Mesenchymal stem cell (in vitro differentiated cells and primary cell): ENCODE measurements at regions not wholly inside any gene's neighbourhood (a gene's known extent, or its start where the extent isn't known, plus 50 kb on each side); places are given as distances from the start of the nearest gene placed in this dataset.

ENCODE experiments used
- DNase-seq: peaks from one replicate; pipeline ENCODE4 v3.0.0-alpha.2; 2013
- H2AFZ ChIP-seq: one replicate; pipeline ENCODE4 v1.6.1; 2013; ENCODE audit warnings: low read depth, mild to moderate bottlenecking, control low read depth, inconsistent platforms, low read length, moderate library complexity
- H2AK5ac ChIP-seq: 2 replicates; pipeline ENCODE4 v1.6.1; 2013; ENCODE audit warnings: low read length, moderate library complexity, mild to moderate bottlenecking, inconsistent platforms; ENCODE audit not compliant: severe bottlenecking
- H2BK120ac ChIP-seq: one replicate; pipeline ENCODE4 v1.6.1; 2013; ENCODE audit warnings: low read depth, mild to moderate bottlenecking, inconsistent platforms, low read length, moderate library complexity
- H2BK12ac ChIP-seq, 2 experiments: one replicate each; pipeline ENCODE4 v1.6.1; 2013; ENCODE audit warnings: inconsistent platforms in 2 of 2, low read length in 2 of 2, mild to moderate bottlenecking in 2 of 2, moderate library complexity in 2 of 2, control low read depth in 1 of 2
- H2BK15ac ChIP-seq: one replicate; pipeline ENCODE4 v1.6.1; 2013; ENCODE audit warnings: mild to moderate bottlenecking, low read depth, inconsistent platforms; ENCODE audit not compliant: poor library complexity, severe bottlenecking
- H2BK5ac ChIP-seq: 2 replicates; pipeline ENCODE4 v1.6.1; 2013; ENCODE audit warnings: low read depth, mild to moderate bottlenecking, low read length, control low read depth, inconsistent platforms; ENCODE audit not compliant: poor library complexity, severe bottlenecking
- H3K14ac ChIP-seq, 2 experiments: one replicate each; pipeline ENCODE4 v1.6.1; 2013; ENCODE audit warnings: inconsistent platforms in 2 of 2, low read length in 2 of 2, control low read depth in 1 of 2, mild to moderate bottlenecking in 1 of 2, moderate library complexity in 1 of 2
- H3K18ac ChIP-seq, 2 experiments: one replicate each; pipeline ENCODE4 v1.6.1; 2013; ENCODE audit warnings: inconsistent platforms in 2 of 2, low read length in 2 of 2, control low read depth in 1 of 2, low read depth in 1 of 2, mild to moderate bottlenecking in 1 of 2
- H3K23ac ChIP-seq, 2 experiments: one replicate each; pipeline ENCODE4 v1.6.1; 2013; ENCODE audit warnings: inconsistent platforms in 2 of 2, low read length in 2 of 2, mild to moderate bottlenecking in 2 of 2, moderate library complexity in 2 of 2, control low read depth in 1 of 2
- H3K27ac ChIP-seq: 2 replicates; pipeline ENCODE4 v1.5.1; 2013; ENCODE audit warnings: mild to moderate bottlenecking, moderate library complexity, low read length, control low read depth, inconsistent platforms; ENCODE audit not compliant: poor library complexity, severe bottlenecking
- H3K27me3 ChIP-seq, 2 experiments: 2 replicates each; pipeline versions ENCODE4 v1.6.1 to v1.7.0; 2013; ENCODE audit warnings: low read length in 2 of 2, mild to moderate bottlenecking in 2 of 2, moderate library complexity in 2 of 2, control low read depth in 1 of 2, inconsistent platforms in 1 of 2; ENCODE audit not compliant: control insufficient read depth in 1 of 2, insufficient read depth in 1 of 2
- H3K36me3 ChIP-seq, 2 experiments: 2 replicates each; pipeline versions ENCODE4 v1.6.1 to v1.7.0; 2013; ENCODE audit warnings: low read length in 2 of 2, control low read depth in 1 of 2, inconsistent platforms in 1 of 2, low read depth in 1 of 2, mild to moderate bottlenecking in 1 of 2; ENCODE audit not compliant: insufficient read depth in 2 of 2, control insufficient read depth in 1 of 2
- H3K4ac ChIP-seq, 2 experiments: one replicate each; pipeline ENCODE4 v1.6.1; 2013; ENCODE audit warnings: inconsistent platforms in 2 of 2, low read length in 2 of 2, mild to moderate bottlenecking in 2 of 2, moderate library complexity in 2 of 2, control low read depth in 1 of 2, low read depth in 1 of 2
- H3K4me1 ChIP-seq: 2 replicates; pipeline ENCODE4 v1.6.1; 2013; ENCODE audit warnings: low read depth, low read length, control low read depth; ENCODE audit not compliant: control insufficient read depth, insufficient read depth
- H3K4me2 ChIP-seq: 2 replicates; pipeline ENCODE4 v1.6.1; 2013; ENCODE audit warnings: low read length, mild to moderate bottlenecking, inconsistent platforms; ENCODE audit not compliant: poor library complexity, severe bottlenecking
- H3K4me3 ChIP-seq, 2 experiments: 2 replicates each; pipeline versions ENCODE4 v1.5.1 to v1.7.0; 2013; ENCODE audit warnings: low read length in 2 of 2, mild to moderate bottlenecking in 2 of 2, control low read depth in 1 of 2, low read depth in 1 of 2; ENCODE audit not compliant: insufficient read depth in 1 of 2
- H3K79me1 ChIP-seq: replicated peaks from 2 replicates; pipeline ENCODE4 v1.6.1; 2013; ENCODE audit warnings: mild to moderate bottlenecking, control low read depth, low read length, inconsistent platforms; ENCODE audit not compliant: poor library complexity, severe bottlenecking
- H3K9ac ChIP-seq: 2 replicates; pipeline ENCODE4 v1.7.0; 2013; ENCODE audit warnings: mild to moderate bottlenecking, low read length, moderate library complexity
- H3K9me3 ChIP-seq: 2 replicates; pipeline ENCODE4 v1.7.0; 2013; ENCODE audit warnings: mild to moderate bottlenecking, low read length; ENCODE audit not compliant: control insufficient read depth
- H4K8ac ChIP-seq: one replicate; pipeline ENCODE4 v1.6.1; 2013; ENCODE audit warnings: inconsistent platforms, mild to moderate bottlenecking, low read length, moderate library complexity
- H4K91ac ChIP-seq: one replicate; pipeline ENCODE4 v1.6.1; 2013; ENCODE audit warnings: mild to moderate bottlenecking, low read length, inconsistent platforms
- WGBS: methylation state at CpG from one replicate; pipeline ENCODE4 v1.1.7; 2013; ENCODE audit warnings: mixed read lengths; 5-methylcytosine and 5-hydroxymethylcytosine counted together

DNA sequence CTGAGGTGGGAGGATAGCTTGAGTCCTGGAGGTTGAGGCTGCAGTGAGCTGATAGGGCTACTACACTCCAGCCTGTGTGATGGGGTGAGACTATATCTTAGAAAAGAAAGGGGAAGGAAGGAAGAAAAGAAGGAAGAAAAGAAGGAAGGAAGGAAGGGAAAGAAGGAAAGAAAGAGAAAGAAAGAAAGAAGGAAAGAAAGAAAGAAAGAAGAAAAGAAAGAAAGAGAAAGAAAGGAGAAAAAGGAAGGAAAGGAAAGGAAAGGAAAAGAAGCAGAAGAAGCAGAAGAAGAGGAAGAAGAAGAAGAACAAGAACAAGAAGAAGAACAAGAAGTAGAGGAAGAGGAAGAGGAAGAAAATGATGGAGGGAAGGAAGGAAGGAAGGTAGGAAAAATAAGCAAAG, 1130.2 kb upstream of the MAP3K7 start:
- Histone ChIP-seq H3K4me2 (no peak overlapping the region), H2AFZ (no peak overlapping the region), H3K79me1 (no peaks in the 10 kb centered on the region), H3K18ac (no peak overlapping the region), H3K14ac (no peak overlapping the region), H3K27me3 (no peaks in the 10 kb centered on the region), H2BK12ac (no peak overlapping the region), H2BK15ac (no peak overlapping the region), H3K4ac (no peak overlapping the region), H2BK5ac (no peak overlapping the region), H4K8ac (no peak overlapping the region), H3K23ac (no peak overlapping the region), H3K4me3 (no peak overlapping the region), H3K36me3 (no peaks in the 10 kb centered on the region), H3K4me1 (peaks cover 1% of the 10 kb centered on the region), H3K27ac (no peak overlapping the region), H3K9me3 (no peaks in the 10 kb centered on the region), H2AK5ac (no peak overlapping the region), H3K9ac (no peak overlapping the region), H4K91ac (no peak overlapping the region), H2BK120ac (no peak overlapping the region)
- no peak for DNase-seq

DNA sequence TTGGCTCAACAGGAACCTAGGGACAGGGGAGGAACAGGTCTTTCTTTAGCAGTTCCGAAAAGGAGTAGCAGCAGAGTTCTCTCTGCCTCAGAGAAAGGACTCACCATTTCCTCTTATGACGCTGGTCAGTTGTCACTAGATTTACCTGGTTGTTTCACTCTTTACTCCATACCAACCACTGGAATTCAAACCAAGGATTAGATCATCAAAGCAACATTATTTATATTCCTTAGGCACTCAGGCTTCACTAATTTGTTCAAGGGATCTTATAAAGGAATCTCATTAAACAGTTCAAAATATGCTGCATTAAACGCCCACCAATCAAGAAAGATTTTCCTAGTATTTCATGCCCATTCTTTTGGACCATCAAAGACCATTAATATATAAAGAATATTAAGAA, 1129.5 kb upstream of the MAP3K7 start:
- Histone ChIP-seq H3K18ac (no peak overlapping the region), H2BK12ac (no peak overlapping the region), H2AK5ac (no peak overlapping the region), H3K9ac (no peak overlapping the region), H2BK5ac (no peak overlapping the region), H4K91ac (no peak overlapping the region), H3K4me1 (peaks cover 1% of the 10 kb centered on the region), H3K23ac (no peak overlapping the region), H3K9me3 (no peaks in the 10 kb centered on the region), H2BK120ac (no peak overlapping the region), H2BK15ac (no peak overlapping the region), H3K4me2 (no peak overlapping the region), H3K14ac (no peak overlapping the region), H4K8ac (no peak overlapping the region), H3K79me1 (no peaks in the 10 kb centered on the region), H3K4ac (no peak overlapping the region), H3K27ac (no peak overlapping the region), H3K36me3 (no peaks in the 10 kb centered on the region), H3K4me3 (no peak overlapping the region), H3K27me3 (no peaks in the 10 kb centered on the region), H2AFZ (no peak overlapping the region)
- DNase-seq, result no peak
- 90% methylated on average over 3 of the region's 3 CpGs for WGBS

DNA sequence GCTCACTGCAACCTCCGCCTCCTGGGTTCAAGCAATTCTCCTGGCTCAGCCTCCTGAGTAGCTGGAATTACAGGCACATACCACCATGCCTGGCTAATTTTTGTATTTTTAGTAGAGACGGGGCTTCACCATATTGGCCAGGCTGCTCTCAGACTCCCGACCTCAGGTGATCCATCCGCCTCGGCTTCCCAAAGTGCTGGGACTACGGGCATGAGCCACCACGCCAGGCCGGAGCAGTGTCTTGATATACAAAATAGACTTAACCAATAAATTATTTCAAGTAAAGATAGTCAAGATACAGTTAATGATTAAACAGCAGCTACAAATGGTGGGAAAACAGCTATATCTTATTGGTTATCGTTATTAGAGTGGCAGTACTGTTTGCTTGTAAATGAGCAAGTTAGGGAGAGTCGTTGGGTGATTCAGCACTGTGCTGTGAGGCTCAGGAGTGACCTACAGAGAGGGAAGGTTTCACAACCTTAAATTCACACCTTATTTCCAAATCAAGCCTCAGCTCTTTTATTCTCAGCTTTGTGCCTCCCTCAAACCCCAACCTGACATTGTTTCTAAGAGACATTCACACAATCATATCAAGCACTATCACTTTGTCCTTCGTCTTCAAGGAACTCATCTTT, 1128.4 kb upstream of the MAP3K7 start:
- no peak overlapping the region for H2BK5ac ChIP-seq
- no peak overlapping the region for H2BK120ac ChIP-seq
- H2AK5ac ChIP-seq, result no peak overlapping the region
- H3K4me2 ChIP-seq, result no peak overlapping the region
- H3K14ac ChIP-seq, result no peak overlapping the region
- H3K4me1 ChIP-seq, result peaks cover 1% of the 10 kb centered on the region
- H3K27me3 ChIP-seq, result no peaks in the 10 kb centered on the region
- no peak overlapping the region for H3K4me3 ChIP-seq
- no peaks in the 10 kb centered on the region for H3K79me1 ChIP-seq
- no peaks in the 10 kb centered on the region for H3K9me3 ChIP-seq
- H3K23ac ChIP-seq, result no peak overlapping the region
- no peak overlapping the region for H2BK15ac ChIP-seq
- H4K8ac ChIP-seq, result no peak overlapping the region
- no peak overlapping the region for H2BK12ac ChIP-seq
- no peak overlapping the region for H3K9ac ChIP-seq
- no peak overlapping the region for H2AFZ ChIP-seq
- H3K36me3 ChIP-seq, result no peaks in the 10 kb centered on the region
- H3K27ac ChIP-seq, result no peak overlapping the region
- no peak overlapping the region for H4K91ac ChIP-seq
- no peak for DNase-seq
- WGBS, result 88% methylated on average over 8 of the region's 11 CpGs
- H3K4ac ChIP-seq, result no peak overlapping the region
- H3K18ac ChIP-seq, result no peak overlapping the region

DNA sequence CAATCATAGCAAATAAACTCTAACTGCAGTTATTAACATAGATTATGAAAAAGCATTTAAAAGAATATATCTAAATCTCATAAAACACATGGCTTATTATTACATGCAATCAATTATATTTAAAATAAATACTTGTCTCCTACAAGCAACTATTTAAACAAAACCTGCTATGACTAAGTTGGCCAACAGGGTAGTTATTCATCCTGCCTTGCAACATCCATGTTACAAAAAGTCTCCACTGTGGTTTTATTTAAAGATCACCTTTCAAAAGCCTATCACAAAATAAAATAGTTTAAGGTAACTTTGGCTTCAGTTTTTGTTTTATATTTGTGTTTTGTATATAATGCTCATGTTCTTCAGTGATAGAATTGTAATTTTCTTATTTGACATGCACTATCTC, 1127.0 kb upstream of the MAP3K7 start:
- Histone ChIP-seq H3K79me1 (no peaks in the 10 kb centered on the region), H3K18ac (no peak overlapping the region), H3K4me2 (no peak overlapping the region), H2AK5ac (no peak overlapping the region), H3K4me1 (no peaks in the 10 kb centered on the region), H3K27ac (no peak overlapping the region), H2BK12ac (no peak overlapping the region), H3K9ac (no peak overlapping the region), H4K8ac (no peak overlapping the region), H3K23ac (no peak overlapping the region), H3K14ac (no peak overlapping the region), H2BK5ac (no peak overlapping the region), H3K27me3 (no peaks in the 10 kb centered on the region), H3K4ac (no peak overlapping the region), H2BK120ac (no peak overlapping the region), H2BK15ac (no peak overlapping the region), H4K91ac (no peak overlapping the region), H3K36me3 (no peaks in the 10 kb centered on the region), H3K4me3 (no peak overlapping the region), H2AFZ (no peak overlapping the region), H3K9me3 (no peaks in the 10 kb centered on the region)
- DNase-seq, result no peak
